ENCODE measurements at regions not wholly inside any gene's neighbourhood (a gene's known extent, or its start where the extent isn't known, plus 50 kb on each side); places are given as distances from the start of the nearest gene placed in this dataset.

GRCh38 chr10:47107007-47107747, 192.8 kb upstream of the GDF10 start:
- TF ChIP-seq CTCF (IDR thresholded peaks at IDR 0.05), result no peak
- no peak for TF ChIP-seq POLR2A (IDR thresholded peaks at IDR 0.05)

All from vagina (tissue), 2 donors.